ENCODE measurements at regions not wholly inside any gene's neighbourhood (a gene's known extent, or its start where the extent isn't known, plus 50 kb on each side); places are given as distances from the start of the nearest gene placed in this dataset.

- ChIA-PET POLR2A (no interaction called here), CTCF (no interaction called here)
- H2AFZ ChIP-seq (ENCODE audit: low read depth, low read length): no peak overlapping the region
- H4K20me1 ChIP-seq (replicated peaks; ENCODE audit: control insufficient read depth, extremely low read depth, insufficient read depth, low read length): no peaks in the 10 kb centered on the region
- H3K4me2 ChIP-seq (ENCODE audit: insufficient read depth, low read length): no peak overlapping the region
- dilution Hi-C loops (cut with MboI; ENCODE audit: extremely low pct_ligation_motif_present, low sequenced_read_pairs) (no loop called here), intact Hi-C loops (cut with micrococcal nuclease) (no loop called here)
- no peaks in the 10 kb centered on the region for H3K79me2 ChIP-seq (ENCODE audit: control insufficient read depth, insufficient read depth, low read length)
- H3K9me3 ChIP-seq (replicated peaks; ENCODE audit: control insufficient read depth, insufficient read depth, low read length): peaks cover 2% of the 10 kb centered on the region
- H3K36me3 ChIP-seq (ENCODE audit: control insufficient read depth in 2 of 2, extremely low read depth in 1 of 2, insufficient read depth in 2 of 2, low read length in 2 of 2): no peaks in the 10 kb centered on the region
- TF ChIP-seq MAX (IDR thresholded peaks at IDR 0.05; ENCODE audit: insufficient read depth, insufficient read length) (no peak), GATA2 (IDR thresholded peaks at IDR 0.05; ENCODE audit: insufficient read depth, insufficient read length, low read depth, low read length) (no peak), POLR2A (IDR thresholded peaks at IDR 0.05; ENCODE audit: low read depth, low read length) (no peak), EZH2 (IDR thresholded peaks at IDR 0.05; ENCODE audit: borderline replicate concordance, low read depth, low read length, severe bottlenecking) (no peak), FOS (IDR thresholded peaks at IDR 0.05; ENCODE audit: borderline replicate concordance, insufficient read depth, low read length) (no peak), JUN (IDR thresholded peaks at IDR 0.05; ENCODE audit: borderline replicate concordance, insufficient read depth, insufficient read length, low read depth) (no peak), CTCF (IDR thresholded peaks at IDR 0.05; ENCODE audit: extremely low read depth in 1 of 2, insufficient read depth in 1 of 2, low read depth in 1 of 2, low read length in 2 of 2) (no peak), MYC (IDR thresholded peaks at IDR 0.05; ENCODE audit: low read depth, low read length) (no peak), POLR2AphosphoS5 (IDR thresholded peaks at IDR 0.05; ENCODE audit: insufficient read depth, low read depth, low read length) (no peak)
- no peak overlapping the region for H3K27ac ChIP-seq (ENCODE audit: insufficient read depth, low read depth, low read length)
- no peak for DNase-seq (ENCODE audit: low read depth, low spot score)
- H3K9ac ChIP-seq (replicated peaks; ENCODE audit: extremely low read depth, insufficient read depth, low read length): no peak overlapping the region
- H3K27me3 ChIP-seq (ENCODE audit: control insufficient read depth in 2 of 2, insufficient read depth in 2 of 2, low read length in 2 of 2): no peaks in the 10 kb centered on the region
- no peak overlapping the region for H3K4me3 ChIP-seq (replicated peaks in 1 of 3; ENCODE audit: insufficient read depth in 1 of 3, low read depth in 1 of 3, low read length in 3 of 3)
- no peaks in the 10 kb centered on the region for H3K4me1 ChIP-seq (ENCODE audit: control insufficient read depth, extremely low read depth, insufficient read depth, low read length)
- H3K9me1 ChIP-seq (replicated peaks; ENCODE audit: control insufficient read depth, extremely low read depth, insufficient read depth, low read length): no peaks in the 10 kb centered on the region
- no peak for FAIRE-seq
- no TSS peak for BruUV-seq (replicated peaks)
Measured at GRCh38 chr10:18918532-18918931, 130.1 kb upstream of the MALRD1 start.
